Endodermal cell (in vitro differentiated cells): ENCODE measurements at regions not wholly inside any gene's neighbourhood (a gene's known extent, or its start where the extent isn't known, plus 50 kb on each side); places are given as distances from the start of the nearest gene placed in this dataset.

Source experiments
- DNase-seq: peaks from one replicate; pipeline ENCODE4 v3.0.0-alpha.2; 2017
- H3K27ac ChIP-seq: 2 replicates; pipeline ENCODE4 v1.5.1; 2013; ENCODE audit warnings: mild to moderate bottlenecking, low read depth, low read length, moderate library complexity
- H3K27me3 ChIP-seq: 2 replicates; pipeline ENCODE4 v1.6.1; 2013; ENCODE audit warnings: mild to moderate bottlenecking, low read length, moderate library complexity; ENCODE audit not compliant: insufficient read depth, control insufficient read depth, poor library complexity, severe bottlenecking
- H3K36me3 ChIP-seq: 2 replicates; pipeline ENCODE4 v1.7.0; 2013; ENCODE audit warnings: mild to moderate bottlenecking, low read length, moderate library complexity; ENCODE audit not compliant: control insufficient read depth, insufficient read depth
- H3K4me1 ChIP-seq: one replicate; pipeline ENCODE4 v1.7.0; 2013; ENCODE audit warnings: low read length; ENCODE audit not compliant: control insufficient read depth, insufficient read depth
- H3K4me3 ChIP-seq: 2 replicates; pipeline ENCODE4 v1.5.1; 2013; ENCODE audit warnings: mild to moderate bottlenecking, low read length, moderate library complexity
- H3K9ac ChIP-seq: 2 replicates; pipeline ENCODE4 v1.6.1; 2013; ENCODE audit warnings: mild to moderate bottlenecking, low read length, moderate library complexity; ENCODE audit not compliant: poor library complexity, severe bottlenecking; ENCODE audit errors: extremely low read depth
- H3K9me3 ChIP-seq: 2 replicates; pipeline ENCODE4 v1.6.1; 2013; ENCODE audit warnings: mild to moderate bottlenecking, low read length, moderate library complexity; ENCODE audit not compliant: control insufficient read depth
- H3K27ac Mint-ChIP-seq: 2 replicates; pipeline ENCODE4 v1.8.0; 2020; ENCODE audit warnings: mixed read lengths
- H3K27me3 Mint-ChIP-seq: 2 replicates; pipeline ENCODE4 v1.8.0; 2021; ENCODE audit warnings: mild to moderate bottlenecking, mixed read lengths; ENCODE audit not compliant: insufficient read depth
- H3K36me3 Mint-ChIP-seq: 2 replicates; pipeline ENCODE4 v1.8.0; 2020; ENCODE audit warnings: low read depth, mixed read lengths
- H3K4me1 Mint-ChIP-seq: 2 replicates; pipeline ENCODE4 v1.8.0; 2020; ENCODE audit warnings: mixed read lengths
- H3K4me3 Mint-ChIP-seq: 2 replicates; pipeline ENCODE4 v1.8.0; 2020; ENCODE audit warnings: mild to moderate bottlenecking, moderate library complexity, mixed read lengths
- H3K9me3 Mint-ChIP-seq: 2 replicates; pipeline ENCODE4 v1.8.0; 2020; ENCODE audit warnings: mild to moderate bottlenecking, mixed read lengths
- CTCF ChIP-seq: fragments of 200-600 bp; sonication (generic); conservative IDR thresholded peaks from 2 replicates; pipeline ENCODE4 v1.5.0; 2021; ENCODE audit warnings: antibody characterized with exemption, mild to moderate bottlenecking
- WGBS, 2 experiments: methylation state at CpG; one replicate each; pipeline versions ENCODE4 v1.1.5 to v1.1.7; 2013; ENCODE audit warnings: missing lambda C conversion rate in 2 of 2, mixed read lengths in 1 of 2; ENCODE audit not compliant: insufficient coverage in 1 of 2, insufficient read length in 1 of 2; 5-methylcytosine and 5-hydroxymethylcytosine counted together

GRCh38 chr5:40406741-40407211 lies 272.9 kb upstream of the PTGER4 start:
- TF ChIP-seq CTCF = no peak
- H3K27ac ChIP-seq = no peak overlapping the region
- H3K9me3 ChIP-seq = no peaks in the 10 kb centered on the region
- H3K36me3 ChIP-seq = no peaks in the 10 kb centered on the region
- DNase-seq = no peak
- no peak overlapping the region for H3K4me3 ChIP-seq
- H3K27me3 ChIP-seq = no peaks in the 10 kb centered on the region
- Mint-ChIP-seq H3K27ac (no peak overlapping the region), H3K9me3 (no peaks in the 10 kb centered on the region), H3K27me3 (no peaks in the 10 kb centered on the region), H3K4me3 (no peak overlapping the region), H3K36me3 (no peaks in the 10 kb centered on the region), H3K4me1 (no peaks in the 10 kb centered on the region)
- no peaks in the 10 kb centered on the region for H3K4me1 ChIP-seq
- no peak overlapping the region for H3K9ac ChIP-seq
- 92 to 100% methylated on average over 2 to 5 of the region's 6 CpGs for WGBS, 2 experiments

- H3K36me3 ChIP-seq = no peaks in the 10 kb centered on the region
- Mint-ChIP-seq H3K27me3 (no peaks in the 10 kb centered on the region), H3K27ac (no peak overlapping the region), H3K9me3 (no peaks in the 10 kb centered on the region), H3K36me3 (no peaks in the 10 kb centered on the region), H3K4me1 (no peaks in the 10 kb centered on the region), H3K4me3 (no peak overlapping the region)
- no peak for DNase-seq
- H3K27ac ChIP-seq = no peak overlapping the region
- no peak for TF ChIP-seq CTCF
- H3K27me3 ChIP-seq = no peaks in the 10 kb centered on the region
- H3K4me3 ChIP-seq = no peak overlapping the region
- no peaks in the 10 kb centered on the region for H3K4me1 ChIP-seq
- 91 to 97% methylated on average over 2 to 4 of the region's 5 CpGs for WGBS, 2 experiments
- no peaks in the 10 kb centered on the region for H3K9me3 ChIP-seq
- H3K9ac ChIP-seq = no peak overlapping the region
Observed at GRCh38 chr5:40405996-40406740, 273.5 kb upstream of the PTGER4 start.

- Histone ChIP-seq H3K27ac (no peak overlapping the region), H3K4me3 (no peak overlapping the region), H3K4me1 (no peaks in the 10 kb centered on the region), H3K36me3 (no peaks in the 10 kb centered on the region), H3K27me3 (no peaks in the 10 kb centered on the region), H3K9me3 (no peaks in the 10 kb centered on the region), H3K9ac (no peak overlapping the region)
- Mint-ChIP-seq H3K4me3 (no peak overlapping the region), H3K4me1 (no peaks in the 10 kb centered on the region), H3K36me3 (no peaks in the 10 kb centered on the region), H3K27me3 (no peaks in the 10 kb centered on the region), H3K27ac (no peak overlapping the region), H3K9me3 (no peaks in the 10 kb centered on the region)
- TF ChIP-seq CTCF = no peak
- WGBS, 2 experiments = 75 to 86% methylated on average over 1 to 2 of the region's 2 CpGs
- DNase-seq = no peak
Observed at GRCh38 chr5:40405230-40405629, 274.5 kb upstream of the PTGER4 start.
